Pancreas (tissue), 10 donors: ENCODE measurements at regions not wholly inside any gene's neighbourhood (a gene's known extent, or its start where the extent isn't known, plus 50 kb on each side); places are given as distances from the start of the nearest gene placed in this dataset.

ENCODE experiments used
- ATAC-seq, 4 donors: fragments of 200-7000 bp; cut with Tn5 transposase; one replicate each; pipeline versions ENCODE4 v1.8.0 to v1.9.1; 2020; ENCODE audit warnings: mild to moderate bottlenecking in 4 of 4, moderate library complexity in 4 of 4
- DNase-seq, 6 donors: peaks; one replicate each; pipeline ENCODE4 v3.0.0-alpha.2; 2020
- FAIRE-seq: peaks from 2 replicates; lab custom pipeline; 2012; peaks lifted over from hg19 to GRCh38; lab: Jason Lieb, UNC
- H3K27ac ChIP-seq, 4 donors: fragments of 200-600 bp; sonication (generic); 1 replicate in 3 of 4; 2 replicates in 1 of 4; pipeline versions ENCODE4 v1.5.0 to v1.8.0; 2020
- H3K27me3 ChIP-seq, 4 donors: fragments of 200-600 bp; one replicate each; pipeline ENCODE4 v1.8.0; 2021
- H3K36me3 ChIP-seq, 3 donors: fragments of 200-600 bp; sonication (generic) in 1 of 3; one replicate each; pipeline versions ENCODE4 v1.5.0 to v1.8.0; 2020 to 2021
- H3K4me1 ChIP-seq, 3 donors: fragments of 200-600 bp; one replicate each; pipeline ENCODE4 v1.8.0; 2021
- H3K4me3 ChIP-seq, 4 donors: fragments of 200-600 bp; sonication (generic) in 2 of 4; one replicate each; pipeline versions ENCODE4 v1.5.0 to v1.8.0; 2020 to 2021
- H3K9me3 ChIP-seq, 4 donors: fragments of 200-600 bp; one replicate each; pipeline ENCODE4 v1.8.0; 2021
- CTCF ChIP-seq, 4 donors: fragments of 200-600 bp; sonication (generic) in 3 of 4; IDR thresholded peaks; one replicate each; pipeline versions ENCODE4 v1.5.0 to v1.8.0; 2021; ENCODE audit warnings: antibody characterized with exemption in 4 of 4
- WGBS, 2 donors: extraction: QIAGEN DNeasy Blood & Tissue Kit; methylation state at CpG; one replicate each; pipeline ENCODE4 v1.1.7; 2013; 5-methylcytosine and 5-hydroxymethylcytosine counted together
- intact Hi-C, 3 donors: fragments of 100-400 bp; cut with DNase I; formaldehyde crosslinking; loops; one replicate each; pipeline versions ENCODE4 v1.11.1 to v1.14.2; 2022
- donor health status: healthy with polysubstance abuse.
- donor health status: DM: no; HTN: no; CAD: no; lungs with moderate emphysema.
- donor health status: DM: no; HTN: no; CAD: no.
- donor health status: control.
- donor health status: control.
- donor health status: Bipolar disorder and iron deficiency.
- donor health status: DM: yes; HTN: yes; CAD: no.
- donor health status: DM: no; HTN: no; CAD: no.
- donor health status: DM: no; HTN: no; CAD: no.
- donor health status: DM: yes; HTN: yes; CAD: no.

- no peak overlapping the region for H3K4me3 ChIP-seq
- no peak overlapping the region for H3K27ac ChIP-seq
- DNase-seq (no peak), ATAC-seq (no peak), FAIRE-seq (no peak)
- 76 to 83% methylated on average over 5 of the region's 5 CpGs for WGBS, 2 donors
- no peaks in the 10 kb centered on the region for H3K4me1 ChIP-seq
- intact Hi-C loops, result no loop called here
- H3K9me3 ChIP-seq, result no peaks in the 10 kb centered on the region
- no peak for TF ChIP-seq CTCF (IDR thresholded peaks at IDR 0.05)
- H3K27me3 ChIP-seq, result no peaks in the 10 kb centered on the region
- H3K36me3 ChIP-seq, result no peaks in the 10 kb centered on the region
These were observed 96.3 kb downstream of the SOX2 start for GRCh38 chr3:181808053-181808452.

GRCh38 chr3:181823716-181824115 is 112.0 kb downstream of the SOX2 start:
- ATAC-seq, result peak in 2 of 4 donors; percentile 41 to 51
- DNase-seq, result no peak
- Histone ChIP-seq H3K4me1 (no peaks in the 10 kb centered on the region), H3K27me3 (peaks cover 0 to 4% (median 0%) of the 10 kb centered on the region in 4 donors), H3K27ac (no peak overlapping the region), H3K4me3 (no peak overlapping the region), H3K9me3 (no peaks in the 10 kb centered on the region), H3K36me3 (no peaks in the 10 kb centered on the region)
- no peak for TF ChIP-seq CTCF (IDR thresholded peaks at IDR 0.05)
- no peak for FAIRE-seq
- intact Hi-C loops, result no loop called here
- WGBS, 2 donors, result 23 to 25% methylated on average over 4 of the region's 4 CpGs

- H3K9me3 ChIP-seq, result no peaks in the 10 kb centered on the region
- intact Hi-C loops, result no loop called here
- H3K36me3 ChIP-seq, result no peaks in the 10 kb centered on the region
- 91 to 94% methylated on average over 10 of the region's 10 CpGs for WGBS, 2 donors
- FAIRE-seq (no peak), DNase-seq (no peak), ATAC-seq (no peak)
- no peaks in the 10 kb centered on the region for H3K27me3 ChIP-seq
- TF ChIP-seq CTCF (IDR thresholded peaks at IDR 0.05), result no peak
- no peak overlapping the region for H3K27ac ChIP-seq
- no peak overlapping the region for H3K4me3 ChIP-seq
- H3K4me1 ChIP-seq, result no peaks in the 10 kb centered on the region
These were observed 113.2 kb downstream of the SOX2 start for GRCh38 chr3:181824961-181825360.

GRCh38 chr3:181839039-181839915 is 127.6 kb downstream of the SOX2 start:
- ATAC-seq (peak; percentile 60 to 80 (median 76)), DNase-seq (peak in 3 of 6 donors; percentile 6 to 15 (median 8)), FAIRE-seq (no peak)
- no peak for TF ChIP-seq CTCF (IDR thresholded peaks at IDR 0.05)
- no peaks in the 10 kb centered on the region for H3K27me3 ChIP-seq
- intact Hi-C loops, result no loop called here
- H3K9me3 ChIP-seq, result no peaks in the 10 kb centered on the region
- H3K4me1 ChIP-seq, result no peaks in the 10 kb centered on the region
- 12 to 20% methylated on average over 17 of the region's 17 CpGs for WGBS, 2 donors
- peak overlapping the region in 2 of 4 donors; percentile 17 to 28 for H3K27ac ChIP-seq
- H3K36me3 ChIP-seq, result no peaks in the 10 kb centered on the region
- peak overlapping the region in 2 of 4 donors; percentile 18 to 28 for H3K4me3 ChIP-seq

- peak in 2 of 4 donors; percentile 11 to 30 for ATAC-seq
- 58 to 64% methylated on average over 3 of the region's 3 CpGs for WGBS, 2 donors
- no peak for FAIRE-seq
- no peak for DNase-seq
- Histone ChIP-seq H3K9me3 (no peaks in the 10 kb centered on the region), H3K36me3 (no peaks in the 10 kb centered on the region), H3K27me3 (no peaks in the 10 kb centered on the region), H3K4me3 (peak overlapping the region in 2 of 4 donors; percentile 18 to 28), H3K27ac (no peak overlapping the region), H3K4me1 (no peaks in the 10 kb centered on the region)
- intact Hi-C loops, result no loop called here
- no peak for TF ChIP-seq CTCF (IDR thresholded peaks at IDR 0.05)
These were observed 128.2 kb downstream of the SOX2 start for GRCh38 chr3:181839916-181840297.
